NT2/D1 (cell line): ENCODE measurements at regions not wholly inside any gene's neighbourhood (a gene's known extent, or its start where the extent isn't known, plus 50 kb on each side); places are given as distances from the start of the nearest gene placed in this dataset.

ENCODE experiments used
- YY1 ChIP-seq: IDR thresholded peaks from 2 replicates; pipeline ENCODE4 v1.6.1; 2011; ENCODE audit not compliant: insufficient read length, insufficient read depth
- ZNF274 ChIP-seq: IDR thresholded peaks from 2 replicates; pipeline ENCODE4 v1.6.1; 2011; ENCODE audit warnings: mild to moderate bottlenecking, low read depth, low read length

GRCh38 chr2:138423198-138423597, 78.4 kb upstream of the SPOPL start:
- no peak for TF ChIP-seq YY1
- no peak for TF ChIP-seq ZNF274
